Kidney (tissue), 13 donors: ENCODE measurements at regions not wholly inside any gene's neighbourhood (a gene's known extent, or its start where the extent isn't known, plus 50 kb on each side); places are given as distances from the start of the nearest gene placed in this dataset.

Experiments used
- DNase-seq, 5 donors: peaks; one replicate each; pipeline ENCODE4 v3.0.0-alpha.2; 2013 to 2020
- FAIRE-seq: peaks from 2 replicates; lab custom pipeline; 2012; peaks lifted over from hg19 to GRCh38; lab: Jason Lieb, UNC
- H3K27ac ChIP-seq, 2 donors: one replicate each; pipeline ENCODE4 v1.7.0; 2013; ENCODE audit warnings: low read depth in 2 of 2, low read length in 2 of 2, inconsistent platforms in 1 of 2
- H3K27me3 ChIP-seq: one replicate; pipeline ENCODE4 v1.7.1; 2013; ENCODE audit warnings: low read length, inconsistent platforms; ENCODE audit not compliant: control insufficient read depth, insufficient read depth
- H3K36me3 ChIP-seq, 3 donors: one replicate each; pipeline versions ENCODE4 v1.7.0 to v1.7.1; 2013; ENCODE audit warnings: low read length in 3 of 3, control low read depth in 1 of 3, inconsistent platforms in 1 of 3; ENCODE audit not compliant: insufficient read depth in 3 of 3, control insufficient read depth in 2 of 3
- H3K4me1 ChIP-seq, 3 donors: one replicate each; pipeline versions ENCODE4 v1.7.0 to v1.7.1; 2013; ENCODE audit warnings: low read length in 3 of 3, inconsistent platforms in 1 of 3, low read depth in 1 of 3; ENCODE audit not compliant: control insufficient read depth in 2 of 3, insufficient read depth in 2 of 3
- H3K4me3 ChIP-seq, 3 donors: one replicate each; pipeline versions ENCODE4 v1.7.0 to v1.8.1; 2013; ENCODE audit warnings: low read length in 3 of 3, control low read depth in 1 of 3, inconsistent platforms in 1 of 3
- H3K9ac ChIP-seq, 3 donors: one replicate each; pipeline versions ENCODE4 v1.7.0 to v1.7.1; 2013; ENCODE audit warnings: low read length in 3 of 3, control low read depth in 1 of 3, inconsistent platforms in 1 of 3
- H3K9me3 ChIP-seq, 3 donors: one replicate each; pipeline versions ENCODE4 v1.7.0 to v1.7.1; 2013; ENCODE audit warnings: low read length in 3 of 3, control low read depth in 1 of 3, inconsistent platforms in 1 of 3; ENCODE audit not compliant: control insufficient read depth in 2 of 3, insufficient read depth in 1 of 3
- CTCF ChIP-seq: IDR thresholded peaks from 3 replicates; pipeline ENCODE4 v1.5.1; 2012; ENCODE audit warnings: mild to moderate bottlenecking, moderate library complexity, borderline replicate concordance; ENCODE audit not compliant: insufficient read depth; ENCODE audit errors: extremely low read depth
- intact Hi-C: fragments of 100-400 bp; cut with DNase I; formaldehyde crosslinking; loops from one replicate; pipeline ENCODE4 v1.11.1; 2022
- donor health status: control.
- donor health status: control.
- donor health status: control.
- donor health status: control.
- donor health status: control.
- donor health status: DM: yes; HTN: yes; CAD: no.
- donor health status: Normal renal cell carcinoma (clear cell type).

- no peak for TF ChIP-seq CTCF
- intact Hi-C loops: no loop called here
- Histone ChIP-seq H3K9me3 (no peaks in the 10 kb centered on the region), H3K36me3 (no peaks in the 10 kb centered on the region), H3K27ac (no peak overlapping the region), H3K9ac (no peak overlapping the region), H3K4me3 (no peak overlapping the region), H3K4me1 (no peaks in the 10 kb centered on the region), H3K27me3 (no peaks in the 10 kb centered on the region)
- peak in 1 of 5 donors; percentile 18 for DNase-seq
- FAIRE-seq: no peak
Observed at GRCh38 chr21:25459993-25460392, 147.3 kb downstream of the MRPL39 start.

GRCh38 chr21:25459365-25459764 lies 147.9 kb downstream of the MRPL39 start:
- FAIRE-seq: no peak

GRCh38 chr21:25458484-25458883 lies 148.8 kb downstream of the MRPL39 start:
- Histone ChIP-seq H3K36me3 (no peaks in the 10 kb centered on the region), H3K4me3 (no peak overlapping the region), H3K4me1 (no peaks in the 10 kb centered on the region), H3K27me3 (no peaks in the 10 kb centered on the region), H3K27ac (no peak overlapping the region), H3K9ac (no peak overlapping the region), H3K9me3 (no peaks in the 10 kb centered on the region)
- intact Hi-C loops: no loop called here
- DNase-seq (no peak), FAIRE-seq (no peak)
- TF ChIP-seq CTCF: no peak

More at GRCh38 chr21:25459365-25459764, 147.9 kb downstream of the MRPL39 start:
- Histone ChIP-seq H3K9ac (no peak overlapping the region), H3K36me3 (no peaks in the 10 kb centered on the region), H3K4me3 (no peak overlapping the region), H3K27me3 (no peaks in the 10 kb centered on the region), H3K27ac (no peak overlapping the region), H3K9me3 (no peaks in the 10 kb centered on the region), H3K4me1 (no peaks in the 10 kb centered on the region)
- intact Hi-C loops: no loop called here
- DNase-seq: no peak
- TF ChIP-seq CTCF: no peak

GRCh38 chr21:25457946-25458345 lies 149.3 kb downstream of the MRPL39 start:
- Histone ChIP-seq H3K9me3 (no peaks in the 10 kb centered on the region), H3K27ac (no peak overlapping the region), H3K9ac (no peak overlapping the region), H3K4me1 (no peaks in the 10 kb centered on the region), H3K4me3 (no peak overlapping the region), H3K36me3 (no peaks in the 10 kb centered on the region), H3K27me3 (no peaks in the 10 kb centered on the region)
- intact Hi-C loops: no loop called here
- DNase-seq: no peak
- FAIRE-seq: no peak
- TF ChIP-seq CTCF: no peak
